Amniotic epithelial cell (primary cell): ENCODE measurements at regions not wholly inside any gene's neighbourhood (a gene's known extent, or its start where the extent isn't known, plus 50 kb on each side); places are given as distances from the start of the nearest gene placed in this dataset.
"Not testable (repeated sequence)": the region's sequence is repeated elsewhere in the genome, so short reads cannot be mapped to it uniquely, and the experiment has no call there.

Experiments
- DNase-seq: peaks from one replicate; pipeline ENCODE4 v3.0.0-alpha.2; 2010; ENCODE audit warnings: low read depth

- not testable (repeated sequence) for DNase-seq
These were observed 101.0 kb upstream of the HMX1 start for GRCh38 chr4:8972635-8973034.

- not testable (repeated sequence) for DNase-seq
These were observed 94.3 kb upstream of the HMX1 start for GRCh38 chr4:8965896-8966295.

GRCh38 chr4:8964201-8964788, 92.7 kb upstream of the HMX1 start:
- not testable (repeated sequence) for DNase-seq

- not testable (repeated sequence) for DNase-seq
These were observed 91.9 kb upstream of the HMX1 start for GRCh38 chr4:8963533-8963932.

GRCh38 chr4:8961343-8961742, 89.7 kb upstream of the HMX1 start:
- DNase-seq = not testable (repeated sequence)

- not testable (repeated sequence) for DNase-seq
These were observed 87.8 kb upstream of the HMX1 start for GRCh38 chr4:8959471-8959870.

GRCh38 chr4:8954001-8954400, 82.4 kb upstream of the HMX1 start:
- not testable (repeated sequence) for DNase-seq

GRCh38 chr4:8952791-8953190, 81.2 kb upstream of the HMX1 start:
- DNase-seq = not testable (repeated sequence)

GRCh38 chr4:8952109-8952508, 80.5 kb upstream of the HMX1 start:
- DNase-seq = not testable (repeated sequence)

GRCh38 chr4:8945506-8945905, 73.9 kb upstream of the HMX1 start:
- not testable (repeated sequence) for DNase-seq

GRCh38 chr4:8943367-8943766, 71.7 kb upstream of the HMX1 start:
- not testable (repeated sequence) for DNase-seq

- DNase-seq = not testable (repeated sequence)
These were observed 70.4 kb upstream of the HMX1 start for GRCh38 chr4:8942088-8942487.

- DNase-seq = not testable (repeated sequence)
These were observed 69.8 kb upstream of the HMX1 start for GRCh38 chr4:8941492-8941805.

GRCh38 chr4:8940792-8941491, 69.3 kb upstream of the HMX1 start:
- no peak for DNase-seq

- DNase-seq = no peak
These were observed 68.5 kb upstream of the HMX1 start for GRCh38 chr4:8939840-8940742.

GRCh38 chr4:8939160-8939839, 67.7 kb upstream of the HMX1 start:
- no peak for DNase-seq

GRCh38 chr4:8938623-8939022, 67.0 kb upstream of the HMX1 start:
- DNase-seq = no peak

- DNase-seq = no peak
These were observed 66.5 kb upstream of the HMX1 start for GRCh38 chr4:8938137-8938536.

GRCh38 chr4:8932884-8933283, 61.2 kb upstream of the HMX1 start:
- DNase-seq = no peak

GRCh38 chr4:8928074-8928473, 56.4 kb upstream of the HMX1 start:
- DNase-seq = no peak

- no peak for DNase-seq
These were observed 50.8 kb upstream of the HMX1 start for GRCh38 chr4:8922481-8922880.

- DNase-seq = no peak
These were observed 49.8 kb upstream of the HMX1 start for GRCh38 chr4:8921465-8921864.
